ENCODE measurements at regions not wholly inside any gene's neighbourhood (a gene's known extent, or its start where the extent isn't known, plus 50 kb on each side); places are given as distances from the start of the nearest gene placed in this dataset.

- Histone ChIP-seq H3K9me3 (ENCODE audit: low read length) (no peaks in the 10 kb centered on the region), H3K27me3 (ENCODE audit: insufficient read depth, low read depth, low read length) (no peaks in the 10 kb centered on the region), H3F3A (ENCODE audit: insufficient read depth, low read length, poor library complexity, severe bottlenecking) (no peaks in the 10 kb centered on the region), H2AFZ (ENCODE audit: low read depth, low read length) (no peak overlapping the region), H3K36me3 (ENCODE audit: insufficient read depth, low read length) (no peaks in the 10 kb centered on the region), H3K79me2 (replicated peaks; ENCODE audit: insufficient read depth, low read length) (no peaks in the 10 kb centered on the region), H4K20me1 (ENCODE audit: insufficient read depth) (no peaks in the 10 kb centered on the region), H3K4me3 (ENCODE audit: low read length) (no peak overlapping the region), H3K9ac (ENCODE audit: low read length) (no peak overlapping the region), H3K9me2 (ENCODE audit: insufficient read depth, low read length) (no peaks in the 10 kb centered on the region), H3K4me2 (ENCODE audit: low read length) (no peak overlapping the region), H3K27ac (ENCODE audit: low read length) (no peak overlapping the region)
- TF ChIP-seq SMC3 (conservative IDR thresholded peaks at IDR 0.05; ENCODE audit: poor library complexity) (no peak), TAF1 (IDR thresholded peaks at IDR 0.05; ENCODE audit: low read depth) (no peak), RAD21 (conservative IDR thresholded peaks at IDR 0.05) (no peak), MXI1 (conservative IDR thresholded peaks at IDR 0.05; ENCODE audit: poor library complexity, severe bottlenecking) (no peak), EP300 (conservative IDR thresholded peaks at IDR 0.05; ENCODE audit: poor library complexity, severe bottlenecking) (no peak), EZH2 (IDR thresholded peaks at IDR 0.05; ENCODE audit: borderline replicate concordance, insufficient read depth, low read length, poor library complexity, severe bottlenecking) (no peak), POLR2AphosphoS5 (IDR thresholded peaks at IDR 0.05) (no peak), REST (IDR thresholded peaks at IDR 0.05; ENCODE audit: borderline replicate concordance) (no peak)
- TF ChIP-seq, protein P1, sequence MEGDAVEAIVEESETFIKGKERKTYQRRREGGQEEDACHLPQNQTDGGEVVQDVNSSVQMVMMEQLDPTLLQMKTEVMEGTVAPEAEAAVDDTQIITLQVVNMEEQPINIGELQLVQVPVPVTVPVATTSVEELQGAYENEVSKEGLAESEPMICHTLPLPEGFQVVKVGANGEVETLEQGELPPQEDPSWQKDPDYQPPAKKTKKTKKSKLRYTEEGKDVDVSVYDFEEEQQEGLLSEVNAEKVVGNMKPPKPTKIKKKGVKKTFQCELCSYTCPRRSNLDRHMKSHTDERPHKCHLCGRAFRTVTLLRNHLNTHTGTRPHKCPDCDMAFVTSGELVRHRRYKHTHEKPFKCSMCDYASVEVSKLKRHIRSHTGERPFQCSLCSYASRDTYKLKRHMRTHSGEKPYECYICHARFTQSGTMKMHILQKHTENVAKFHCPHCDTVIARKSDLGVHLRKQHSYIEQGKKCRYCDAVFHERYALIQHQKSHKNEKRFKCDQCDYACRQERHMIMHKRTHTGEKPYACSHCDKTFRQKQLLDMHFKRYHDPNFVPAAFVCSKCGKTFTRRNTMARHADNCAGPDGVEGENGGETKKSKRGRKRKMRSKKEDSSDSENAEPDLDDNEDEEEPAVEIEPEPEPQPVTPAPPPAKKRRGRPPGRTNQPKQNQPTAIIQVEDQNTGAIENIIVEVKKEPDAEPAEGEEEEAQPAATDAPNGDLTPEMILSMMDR (IDR thresholded peaks at IDR 0.05; ENCODE audit: poor library complexity, severe bottlenecking) = no peak
These were observed 61.1 kb downstream of the GGTLC2 start for GRCh38 chr22:22705328-22706100.

- Histone ChIP-seq H3K9ac (ENCODE audit: low read length) (no peak overlapping the region), H3K4me2 (ENCODE audit: low read length) (no peak overlapping the region), H3K4me3 (ENCODE audit: low read length) (no peak overlapping the region), H4K20me1 (ENCODE audit: insufficient read depth) (no peaks in the 10 kb centered on the region), H3F3A (ENCODE audit: insufficient read depth, low read length, poor library complexity, severe bottlenecking) (no peaks in the 10 kb centered on the region), H3K79me2 (replicated peaks; ENCODE audit: insufficient read depth, low read length) (no peaks in the 10 kb centered on the region), H3K9me3 (ENCODE audit: low read length) (no peaks in the 10 kb centered on the region), H3K27me3 (ENCODE audit: insufficient read depth, low read depth, low read length) (no peaks in the 10 kb centered on the region), H3K9me2 (ENCODE audit: insufficient read depth, low read length) (no peaks in the 10 kb centered on the region), H2AFZ (ENCODE audit: low read depth, low read length) (no peak overlapping the region), H3K27ac (ENCODE audit: low read length) (no peak overlapping the region), H3K36me3 (ENCODE audit: insufficient read depth, low read length) (no peaks in the 10 kb centered on the region)
- TF ChIP-seq MXI1 (conservative IDR thresholded peaks at IDR 0.05; ENCODE audit: poor library complexity, severe bottlenecking) (no peak), RAD21 (conservative IDR thresholded peaks at IDR 0.05) (no peak), EZH2 (IDR thresholded peaks at IDR 0.05; ENCODE audit: borderline replicate concordance, insufficient read depth, low read length, poor library complexity, severe bottlenecking) (no peak), TAF1 (IDR thresholded peaks at IDR 0.05; ENCODE audit: low read depth) (no peak), SMC3 (conservative IDR thresholded peaks at IDR 0.05; ENCODE audit: poor library complexity) (no peak)
These were observed 62.0 kb downstream of the GGTLC2 start for GRCh38 chr22:22706253-22706915.

Data from neural cell (in vitro differentiated cells).